Hepatocyte (in vitro differentiated cells): ENCODE measurements at regions not wholly inside any gene's neighbourhood (a gene's known extent, or its start where the extent isn't known, plus 50 kb on each side); places are given as distances from the start of the nearest gene placed in this dataset.
"Not testable (repeated sequence)": the region's sequence is repeated elsewhere in the genome, so short reads cannot be mapped to it uniquely, and the experiment has no call there.

Experiments used
- DNase-seq: peaks from one replicate; pipeline ENCODE4 v3.0.0-alpha.2; 2016; ENCODE audit warnings: low spot score
- H2AFZ ChIP-seq: fragments of 200-600 bp; sonication (generic); 2 replicates; pipeline ENCODE4 v1.6.0; 2016; ENCODE audit warnings: antibody characterized with exemption, mild to moderate bottlenecking
- H3K27ac ChIP-seq: fragments of 200-600 bp; sonication (generic); 2 replicates; pipeline ENCODE4 v1.5.1; 2016; ENCODE audit warnings: mild to moderate bottlenecking
- H3K27me3 ChIP-seq: fragments of 200-600 bp; sonication (generic); 2 replicates; pipeline ENCODE4 v1.6.1; 2016
- H3K36me3 ChIP-seq: fragments of 200-600 bp; sonication (generic); replicated peaks from 2 replicates; pipeline ENCODE4 v1.5.1; 2016; ENCODE audit warnings: low read depth; ENCODE audit not compliant: insufficient read depth
- H3K4me1 ChIP-seq: fragments of 200-600 bp; sonication (generic); 2 replicates; pipeline ENCODE4 v1.5.1; 2016; ENCODE audit warnings: mild to moderate bottlenecking, moderate library complexity; ENCODE audit not compliant: insufficient read depth
- H3K4me2 ChIP-seq: fragments of 200-600 bp; sonication (generic); 2 replicates; pipeline ENCODE4 v1.6.0; 2016
- H3K4me3 ChIP-seq: fragments of 200-600 bp; sonication (generic); 2 replicates; pipeline ENCODE4 v1.5.1; 2016; ENCODE audit warnings: mild to moderate bottlenecking
- H3K79me2 ChIP-seq: fragments of 200-600 bp; sonication (generic); 2 replicates; pipeline ENCODE4 v1.6.0; 2017; ENCODE audit warnings: mild to moderate bottlenecking
- H3K9me2 ChIP-seq: fragments of 200-600 bp; sonication (generic); replicated peaks from 2 replicates; pipeline ENCODE4 v1.6.0; 2017; ENCODE audit warnings: mild to moderate bottlenecking; ENCODE audit not compliant: insufficient read depth
- H3K9me3 ChIP-seq: fragments of 200-600 bp; sonication (generic); 2 replicates; pipeline ENCODE4 v1.5.1; 2016; ENCODE audit warnings: low read depth, mild to moderate bottlenecking
- H4K20me1 ChIP-seq: fragments of 200-600 bp; sonication (generic); 2 replicates; pipeline ENCODE4 v1.6.0; 2016; ENCODE audit warnings: mild to moderate bottlenecking; ENCODE audit not compliant: insufficient read depth, poor library complexity, severe bottlenecking
- CTCF ChIP-seq: fragments of 200-600 bp; sonication (generic); IDR thresholded peaks from 2 replicates; pipeline ENCODE4 v1.5.1; 2016; ENCODE audit warnings: antibody characterized with exemption, mild to moderate bottlenecking; ENCODE audit not compliant: poor library complexity
- EZH2 ChIP-seq: fragments of 200-600 bp; sonication (generic); IDR thresholded peaks from 2 replicates; pipeline ENCODE4 v1.6.1; 2016; ENCODE audit warnings: antibody characterized with exemption, mild to moderate bottlenecking, borderline replicate concordance
- EZH2phosphoT487 ChIP-seq: fragments of 200-600 bp; sonication (generic); IDR thresholded peaks from one replicate; pipeline ENCODE4 v1.6.1; 2018; ENCODE audit warnings: antibody characterized with exemption, mild to moderate bottlenecking, low read depth, moderate library complexity; ENCODE audit not compliant: unreplicated experiment, severe bottlenecking
- WGBS: methylation state at CpG from one replicate; pipeline ENCODE4 v1.1.6; 2016; ENCODE audit warnings: low lambda C conversion rate; ENCODE audit errors: missing lambda C conversion rate; 5-methylcytosine and 5-hydroxymethylcytosine counted together

GRCh38 chr11:36741515-36741914 lies 143.5 kb upstream of the RAG2 start:
- TF ChIP-seq EZH2, result no peak
- TF ChIP-seq EZH2phosphoT487, result no peak
- no peak for TF ChIP-seq CTCF
- no peak for DNase-seq
- Histone ChIP-seq H3K4me2 (no peak overlapping the region), H4K20me1 (no peaks in the 10 kb centered on the region), H3K27ac (no peak overlapping the region), H3K79me2 (no peaks in the 10 kb centered on the region), H2AFZ (no peak overlapping the region), H3K9me3 (no peaks in the 10 kb centered on the region), H3K27me3 (no peaks in the 10 kb centered on the region), H3K4me3 (no peak overlapping the region), H3K36me3 (no peaks in the 10 kb centered on the region), H3K9me2 (no peaks in the 10 kb centered on the region), H3K4me1 (no peaks in the 10 kb centered on the region)

- Histone ChIP-seq H3K9me2 (no peaks in the 10 kb centered on the region), H2AFZ (no peak overlapping the region), H3K27me3 (no peaks in the 10 kb centered on the region), H3K79me2 (no peaks in the 10 kb centered on the region), H3K9me3 (no peaks in the 10 kb centered on the region), H3K36me3 (no peaks in the 10 kb centered on the region), H3K4me2 (no peak overlapping the region), H3K4me1 (no peaks in the 10 kb centered on the region), H3K27ac (no peak overlapping the region), H3K4me3 (no peak overlapping the region), H4K20me1 (no peaks in the 10 kb centered on the region)
- no peak for DNase-seq
- no peak for TF ChIP-seq EZH2phosphoT487
- TF ChIP-seq EZH2, result no peak
- TF ChIP-seq CTCF, result no peak
- WGBS, result 62% methylated on average over 3 of the region's 3 CpGs
Observed at GRCh38 chr11:36738292-36738861, 140.3 kb upstream of the RAG2 start.

- H3K27ac ChIP-seq, result no peak overlapping the region
- no peak for DNase-seq
- TF ChIP-seq EZH2 (no peak), EZH2phosphoT487 (no peak), CTCF (no peak)
- H3K4me2 ChIP-seq, result no peak overlapping the region
- WGBS, result 91% methylated on average over 3 of the region's 3 CpGs
- H2AFZ ChIP-seq, result no peak overlapping the region
- H3K27me3 ChIP-seq, result no peaks in the 10 kb centered on the region
- no peaks in the 10 kb centered on the region for H3K4me1 ChIP-seq
- H3K9me3 ChIP-seq, result no peaks in the 10 kb centered on the region
- no peaks in the 10 kb centered on the region for H3K36me3 ChIP-seq
- H3K4me3 ChIP-seq, result no peak overlapping the region
- no peaks in the 10 kb centered on the region for H4K20me1 ChIP-seq
- no peaks in the 10 kb centered on the region for H3K9me2 ChIP-seq
- H3K79me2 ChIP-seq, result no peaks in the 10 kb centered on the region
Observed at GRCh38 chr11:36736103-36736502, 138.1 kb upstream of the RAG2 start.

- H3K9me2 ChIP-seq, H4K20me1 ChIP-seq, H3K4me3 ChIP-seq, H3K27ac ChIP-seq, DNase-seq, H3K9me3 ChIP-seq, H3K4me1 ChIP-seq, H3K27me3 ChIP-seq, H3K36me3 ChIP-seq, H2AFZ ChIP-seq, H3K4me2 ChIP-seq, H3K79me2 ChIP-seq: not testable (repeated sequence)
- 96% methylated on average over 10 of the region's 10 CpGs for WGBS
Observed at GRCh38 chr11:36733721-36734120, 135.7 kb upstream of the RAG2 start.
